ENCODE measurements at regions not wholly inside any gene's neighbourhood (a gene's known extent, or its start where the extent isn't known, plus 50 kb on each side); places are given as distances from the start of the nearest gene placed in this dataset.

DNA sequence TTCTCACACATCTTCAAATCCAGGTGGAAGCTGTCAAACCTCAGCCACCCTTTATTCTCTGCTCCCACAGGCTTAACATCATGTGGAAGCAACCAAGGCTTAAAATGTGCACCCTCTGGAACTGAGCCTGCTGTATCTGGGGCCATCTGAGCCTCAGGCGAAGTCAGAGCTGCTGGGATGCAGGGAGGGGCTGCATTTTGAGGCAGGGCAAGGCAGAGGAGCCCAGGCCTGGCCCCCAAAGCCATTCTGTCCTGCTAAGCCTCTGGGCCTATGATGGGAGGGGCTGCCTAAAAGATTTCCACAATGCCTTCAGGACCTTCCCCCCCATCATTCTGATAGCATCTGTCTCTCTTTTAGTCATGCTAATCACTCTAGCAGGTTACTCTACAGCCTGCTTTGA, 51.7 kb upstream of the COBL start:
- TF ChIP-seq POLR2AphosphoS5 (IDR thresholded peaks at IDR 0.05; ENCODE audit: borderline replicate concordance, low read depth, low read length): no peak
- no peak for TF ChIP-seq EZH2 (IDR thresholded peaks at IDR 0.05)
- TF ChIP-seq FOXP2 (optimal IDR thresholded peaks at IDR 0.05; ENCODE audit: control extremely low read depth, extremely low read length, insufficient read depth): no peak
